ENCODE measurements at regions not wholly inside any gene's neighbourhood (a gene's known extent, or its start where the extent isn't known, plus 50 kb on each side); places are given as distances from the start of the nearest gene placed in this dataset.

- no peak for DNase-seq
Measured at GRCh38 chr18:39805218-39805617, 2149.8 kb upstream of the PIK3C3 start.

- no peak for DNase-seq
Measured at GRCh38 chr18:39802648-39803229, 2152.3 kb upstream of the PIK3C3 start.

GRCh38 chr18:39801848-39802247 lies 2153.2 kb upstream of the PIK3C3 start:
- DNase-seq: no peak

- no peak for DNase-seq
Measured at GRCh38 chr18:39801010-39801409, 2154.0 kb upstream of the PIK3C3 start.

GRCh38 chr18:39799006-39799405 lies 2156.0 kb upstream of the PIK3C3 start:
- no peak for DNase-seq

GRCh38 chr18:39796393-39796792 lies 2158.6 kb upstream of the PIK3C3 start:
- no peak for DNase-seq

GRCh38 chr18:39795350-39795749 lies 2159.7 kb upstream of the PIK3C3 start:
- DNase-seq: no peak

- DNase-seq: no peak
Measured at GRCh38 chr18:39793609-39794008, 2161.4 kb upstream of the PIK3C3 start.

- no peak for DNase-seq
Measured at GRCh38 chr18:39788383-39788782, 2166.7 kb upstream of the PIK3C3 start.

- DNase-seq: no peak
Measured at GRCh38 chr18:39786477-39786876, 2168.6 kb upstream of the PIK3C3 start.

- no peak for DNase-seq
Measured at GRCh38 chr18:39784541-39784940, 2170.5 kb upstream of the PIK3C3 start.

- no peak for DNase-seq
Measured at GRCh38 chr18:39781565-39781964, 2173.5 kb upstream of the PIK3C3 start.

GRCh38 chr18:39780774-39781173 lies 2174.3 kb upstream of the PIK3C3 start:
- DNase-seq: no peak

GRCh38 chr18:39779926-39780325 lies 2175.1 kb upstream of the PIK3C3 start:
- no peak for DNase-seq

- no peak for DNase-seq
Measured at GRCh38 chr18:39776766-39777165, 2178.3 kb upstream of the PIK3C3 start.

- no peak for DNase-seq
Measured at GRCh38 chr18:39774957-39775598, 2180.0 kb upstream of the PIK3C3 start.

- peak; percentile 25 for DNase-seq
Measured at GRCh38 chr18:39773646-39774045, 2181.4 kb upstream of the PIK3C3 start.

- no peak for DNase-seq
Measured at GRCh38 chr18:39772155-39772919, 2182.7 kb upstream of the PIK3C3 start.

- DNase-seq: no peak
Measured at GRCh38 chr18:39770399-39770798, 2184.6 kb upstream of the PIK3C3 start.

- no peak for DNase-seq
Measured at GRCh38 chr18:39764873-39765272, 2190.2 kb upstream of the PIK3C3 start.

- no peak for DNase-seq
Measured at GRCh38 chr18:39761273-39761672, 2193.8 kb upstream of the PIK3C3 start.

GRCh38 chr18:39759926-39760325 lies 2194.3 kb upstream of the CELF4 start:
- no peak for DNase-seq

GRCh38 chr18:39753178-39753577 lies 2187.6 kb upstream of the CELF4 start:
- no peak for DNase-seq

GRCh38 chr18:39752351-39752750 lies 2186.8 kb upstream of the CELF4 start:
- DNase-seq: no peak

Measured in T1000 (cell line).